WERI-Rb-1 (cell line): ENCODE measurements at regions not wholly inside any gene's neighbourhood (a gene's known extent, or its start where the extent isn't known, plus 50 kb on each side); places are given as distances from the start of the nearest gene placed in this dataset.

Experiments
- DNase-seq: peaks from one replicate; pipeline ENCODE4 v3.0.0-alpha.2; 2020
- H3K27ac ChIP-seq: fragments of 250-450 bp; sonication (Bioruptor Pico); 2 replicates; pipeline ENCODE4 v1.5.1; 2020; ENCODE audit warnings: mild to moderate bottlenecking, moderate library complexity
- H3K27me3 ChIP-seq: fragments of 250-450 bp; sonication (Bioruptor Pico); 2 replicates; pipeline ENCODE4 v1.5.1; 2021; ENCODE audit warnings: mild to moderate bottlenecking, low read depth, moderate library complexity; ENCODE audit not compliant: insufficient read depth, severe bottlenecking
- H3K36me3 ChIP-seq: fragments of 250-450 bp; sonication (Bioruptor Pico); 2 replicates; pipeline ENCODE4 v1.5.1; 2020; ENCODE audit warnings: mild to moderate bottlenecking, moderate library complexity
- H3K4me3 ChIP-seq: 2 replicates; pipeline ENCODE4 v1.5.1; 2011; ENCODE audit warnings: low read depth, mild to moderate bottlenecking, control low read depth, low read length
- H3K9me3 ChIP-seq: fragments of 250-450 bp; sonication (Bioruptor Pico); 2 replicates; pipeline ENCODE4 v1.5.1; 2021; ENCODE audit warnings: mild to moderate bottlenecking, moderate library complexity; ENCODE audit not compliant: severe bottlenecking
- TF ChIP-seq, protein P1 (sequence below): IDR thresholded peaks from 2 replicates; pipeline ENCODE4 v1.5.1; 2011; ENCODE audit warnings: low read depth, mild to moderate bottlenecking, control low read depth, inconsistent platforms, low read length

GRCh38 chr9:129479631-129480011 is 141.3 kb downstream of the C9orf50 start:
- Histone ChIP-seq H3K9me3 (peaks cover 9% of the 10 kb centered on the region), H3K36me3 (no peaks in the 10 kb centered on the region), H3K27ac (no peak overlapping the region), H3K4me3 (no peak overlapping the region), H3K27me3 (no peaks in the 10 kb centered on the region)
- DNase-seq = no peak
- TF ChIP-seq, protein P1, sequence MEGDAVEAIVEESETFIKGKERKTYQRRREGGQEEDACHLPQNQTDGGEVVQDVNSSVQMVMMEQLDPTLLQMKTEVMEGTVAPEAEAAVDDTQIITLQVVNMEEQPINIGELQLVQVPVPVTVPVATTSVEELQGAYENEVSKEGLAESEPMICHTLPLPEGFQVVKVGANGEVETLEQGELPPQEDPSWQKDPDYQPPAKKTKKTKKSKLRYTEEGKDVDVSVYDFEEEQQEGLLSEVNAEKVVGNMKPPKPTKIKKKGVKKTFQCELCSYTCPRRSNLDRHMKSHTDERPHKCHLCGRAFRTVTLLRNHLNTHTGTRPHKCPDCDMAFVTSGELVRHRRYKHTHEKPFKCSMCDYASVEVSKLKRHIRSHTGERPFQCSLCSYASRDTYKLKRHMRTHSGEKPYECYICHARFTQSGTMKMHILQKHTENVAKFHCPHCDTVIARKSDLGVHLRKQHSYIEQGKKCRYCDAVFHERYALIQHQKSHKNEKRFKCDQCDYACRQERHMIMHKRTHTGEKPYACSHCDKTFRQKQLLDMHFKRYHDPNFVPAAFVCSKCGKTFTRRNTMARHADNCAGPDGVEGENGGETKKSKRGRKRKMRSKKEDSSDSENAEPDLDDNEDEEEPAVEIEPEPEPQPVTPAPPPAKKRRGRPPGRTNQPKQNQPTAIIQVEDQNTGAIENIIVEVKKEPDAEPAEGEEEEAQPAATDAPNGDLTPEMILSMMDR = no peak

- TF ChIP-seq, protein P1 = no peak
- Histone ChIP-seq H3K36me3 (no peaks in the 10 kb centered on the region), H3K27me3 (no peaks in the 10 kb centered on the region), H3K4me3 (no peak overlapping the region), H3K9me3 (peaks cover 12% of the 10 kb centered on the region), H3K27ac (no peak overlapping the region)
- DNase-seq = no peak
These were observed 141.8 kb downstream of the C9orf50 start for GRCh38 chr9:129478961-129479630.

GRCh38 chr9:129478461-129478860 is 142.4 kb downstream of the C9orf50 start:
- DNase-seq = no peak
- TF ChIP-seq, protein P1 = no peak
- no peaks in the 10 kb centered on the region for H3K36me3 ChIP-seq
- peaks cover 12% of the 10 kb centered on the region for H3K9me3 ChIP-seq
- H3K4me3 ChIP-seq = no peak overlapping the region
- H3K27ac ChIP-seq = no peak overlapping the region
- no peaks in the 10 kb centered on the region for H3K27me3 ChIP-seq

- H3K36me3 ChIP-seq = no peaks in the 10 kb centered on the region
- no peak overlapping the region for H3K27ac ChIP-seq
- no peaks in the 10 kb centered on the region for H3K27me3 ChIP-seq
- no peak for DNase-seq
- no peak overlapping the region for H3K4me3 ChIP-seq
- peaks cover 12% of the 10 kb centered on the region for H3K9me3 ChIP-seq
- TF ChIP-seq, protein P1 = peak; percentile 58
These were observed 143.9 kb downstream of the C9orf50 start for GRCh38 chr9:129476821-129477611.

DNA sequence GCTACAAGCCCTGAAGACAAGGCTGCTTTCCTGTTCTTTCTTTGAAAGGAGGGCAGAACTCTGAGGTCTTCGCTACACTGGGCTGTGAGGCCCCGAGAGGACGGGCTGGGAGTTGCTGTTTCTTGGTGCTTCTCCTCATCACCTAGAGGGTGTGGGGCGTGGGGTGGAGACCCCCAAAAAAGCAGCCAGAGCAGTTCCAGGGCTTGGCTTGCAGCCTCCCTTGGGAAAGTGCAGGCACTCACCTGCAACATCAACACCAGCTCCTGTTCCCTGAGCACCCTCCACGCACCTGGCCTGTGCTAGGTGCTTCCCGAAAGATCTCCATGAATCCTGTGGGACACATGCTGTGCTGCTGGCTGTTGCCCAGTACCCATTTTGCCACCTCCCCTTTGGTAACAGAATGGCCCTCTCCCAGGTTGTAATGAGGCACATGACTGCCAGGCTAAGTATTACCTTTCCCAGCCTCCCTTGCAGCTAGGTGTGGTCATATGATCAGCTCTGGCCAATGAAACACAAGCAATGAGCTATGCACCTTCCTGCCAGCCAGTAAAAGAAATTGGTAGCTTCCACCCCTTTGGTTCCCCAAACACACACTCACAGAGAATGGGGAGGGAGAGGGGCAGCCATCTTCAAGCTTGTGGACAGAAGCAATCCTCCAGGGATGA is 146.0 kb downstream of the C9orf50 start:
- Histone ChIP-seq H3K27me3 (no peaks in the 10 kb centered on the region), H3K9me3 (peaks cover 12% of the 10 kb centered on the region), H3K36me3 (no peaks in the 10 kb centered on the region), H3K27ac (no peak overlapping the region), H3K4me3 (no peak overlapping the region)
- TF ChIP-seq, protein P1 = no peak
- no peak for DNase-seq
